Suprapubic skin (tissue), 4 donors: ENCODE measurements at regions not wholly inside any gene's neighbourhood (a gene's known extent, or its start where the extent isn't known, plus 50 kb on each side); places are given as distances from the start of the nearest gene placed in this dataset.

ENCODE experiments used
- DNase-seq, 2 donors: peaks; one replicate each; pipeline ENCODE4 v3.0.0-alpha.2; 2019; ENCODE audit warnings: low spot score in 2 of 2
- H3K27ac ChIP-seq: fragments of 200-600 bp; sonication (generic); one replicate; pipeline ENCODE4 v1.5.1; 2019
- H3K27me3 ChIP-seq: fragments of 200-600 bp; sonication (generic); one replicate; pipeline ENCODE4 v1.5.1; 2019
- H3K36me3 ChIP-seq: fragments of 200-600 bp; sonication (generic); one replicate; pipeline ENCODE4 v1.5.1; 2019
- H3K4me1 ChIP-seq: fragments of 200-600 bp; sonication (generic); one replicate; pipeline ENCODE4 v1.5.1; 2019
- H3K4me3 ChIP-seq: fragments of 200-600 bp; sonication (generic); one replicate; pipeline ENCODE4 v1.5.1; 2019; ENCODE audit warnings: mild to moderate bottlenecking
- H3K9me3 ChIP-seq: fragments of 200-600 bp; sonication (generic); one replicate; pipeline ENCODE4 v1.5.1; 2019
- EP300 ChIP-seq: sonication (generic); formaldehyde crosslinking; IDR thresholded peaks from one replicate; pipeline ENCODE4 v1.6.1; 2017; ENCODE audit warnings: antibody characterized with exemption
- POLR2A ChIP-seq, 2 donors: fragments of 450-650 bp; IDR thresholded peaks; one replicate each; pipeline ENCODE4 v1.6.1; 2017; ENCODE audit warnings: antibody characterized with exemption in 2 of 2, mild to moderate bottlenecking in 2 of 2, moderate library complexity in 2 of 2
- POLR2AphosphoS5 ChIP-seq, 3 donors: sonication (generic); formaldehyde crosslinking; IDR thresholded peaks; one replicate each; pipeline ENCODE4 v1.6.1; 2017; ENCODE audit warnings: antibody characterized with exemption in 3 of 3
- WGBS: methylation state at CpG from one replicate; pipeline ENCODE4 v1.1.5; 2018; 5-methylcytosine and 5-hydroxymethylcytosine counted together
- TF ChIP-seq, protein P1 (sequence below), 2 donors: fragments of 200-600 bp in 1 of 2; fragments of 450-650 bp in 1 of 2; sonication (generic) in 1 of 2; IDR thresholded peaks; one replicate each; pipeline ENCODE4 v1.5.1; 2016 to 2019; ENCODE audit warnings: antibody characterized with exemption in 2 of 2, mild to moderate bottlenecking in 1 of 2, moderate library complexity in 1 of 2

DNA sequence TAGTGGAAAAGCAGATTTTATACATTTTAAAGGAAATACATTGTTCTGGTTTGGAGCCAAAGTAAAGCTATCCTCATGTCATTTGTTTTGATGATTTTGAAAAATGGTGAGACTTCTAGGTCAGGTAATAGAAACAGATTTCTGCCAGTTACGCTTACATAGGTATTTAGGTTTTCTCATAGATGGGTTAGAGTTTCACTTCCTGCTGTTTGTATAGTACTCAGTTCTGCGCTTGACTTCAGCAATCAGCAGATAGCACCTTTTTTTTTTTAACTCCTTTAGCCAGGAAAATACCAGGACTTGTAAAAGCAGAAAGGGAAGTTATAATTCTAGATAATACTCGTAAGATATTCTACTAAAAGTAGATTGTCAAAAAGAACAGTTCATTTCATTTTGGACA lies 209.8 kb upstream of the POM121L12 start:
- DNase-seq, result no peak
- WGBS, result 31% methylated on average over 3 of the region's 3 CpGs
- H3K36me3 ChIP-seq, result no peaks in the 10 kb centered on the region
- no peak overlapping the region for H3K27ac ChIP-seq
- H3K27me3 ChIP-seq, result no peaks in the 10 kb centered on the region
- TF ChIP-seq POLR2AphosphoS5 (IDR thresholded peaks at IDR 0.05) (no peak), EP300 (no peak), POLR2A (IDR thresholded peaks at IDR 0.05) (no peak)
- TF ChIP-seq, protein P1, sequence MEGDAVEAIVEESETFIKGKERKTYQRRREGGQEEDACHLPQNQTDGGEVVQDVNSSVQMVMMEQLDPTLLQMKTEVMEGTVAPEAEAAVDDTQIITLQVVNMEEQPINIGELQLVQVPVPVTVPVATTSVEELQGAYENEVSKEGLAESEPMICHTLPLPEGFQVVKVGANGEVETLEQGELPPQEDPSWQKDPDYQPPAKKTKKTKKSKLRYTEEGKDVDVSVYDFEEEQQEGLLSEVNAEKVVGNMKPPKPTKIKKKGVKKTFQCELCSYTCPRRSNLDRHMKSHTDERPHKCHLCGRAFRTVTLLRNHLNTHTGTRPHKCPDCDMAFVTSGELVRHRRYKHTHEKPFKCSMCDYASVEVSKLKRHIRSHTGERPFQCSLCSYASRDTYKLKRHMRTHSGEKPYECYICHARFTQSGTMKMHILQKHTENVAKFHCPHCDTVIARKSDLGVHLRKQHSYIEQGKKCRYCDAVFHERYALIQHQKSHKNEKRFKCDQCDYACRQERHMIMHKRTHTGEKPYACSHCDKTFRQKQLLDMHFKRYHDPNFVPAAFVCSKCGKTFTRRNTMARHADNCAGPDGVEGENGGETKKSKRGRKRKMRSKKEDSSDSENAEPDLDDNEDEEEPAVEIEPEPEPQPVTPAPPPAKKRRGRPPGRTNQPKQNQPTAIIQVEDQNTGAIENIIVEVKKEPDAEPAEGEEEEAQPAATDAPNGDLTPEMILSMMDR (IDR thresholded peaks at IDR 0.05), result no peak
- no peak overlapping the region for H3K4me3 ChIP-seq
- H3K4me1 ChIP-seq, result no peaks in the 10 kb centered on the region
- H3K9me3 ChIP-seq, result no peaks in the 10 kb centered on the region

DNA sequence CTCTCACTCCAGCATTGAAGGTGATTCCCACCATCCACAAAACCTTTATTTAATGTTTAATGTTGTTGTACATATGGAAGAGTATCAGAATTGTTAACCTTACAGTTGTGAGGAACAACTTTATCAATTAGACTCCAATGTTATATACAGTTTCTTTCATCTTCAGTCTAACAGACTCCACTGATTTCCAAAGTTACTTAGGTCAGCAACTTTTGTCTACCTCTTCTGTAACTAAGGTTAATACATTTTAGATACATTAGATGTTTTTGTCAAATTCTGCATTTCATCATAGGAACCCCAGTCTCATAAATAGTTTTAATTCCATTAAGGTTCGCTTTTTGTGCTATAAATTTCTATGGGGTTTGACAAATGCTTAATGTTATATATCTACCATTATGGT lies 223.9 kb upstream of the POM121L12 start:
- TF ChIP-seq, protein P1 (IDR thresholded peaks at IDR 0.05), result no peak
- TF ChIP-seq POLR2A (IDR thresholded peaks at IDR 0.05), result no peak
- TF ChIP-seq EP300, result no peak
- no peak for TF ChIP-seq POLR2AphosphoS5 (IDR thresholded peaks at IDR 0.05)
- WGBS, result 75% methylated on average over 1 of the region's 1 CpG
- H3K27ac ChIP-seq, result no peak overlapping the region
- H3K4me3 ChIP-seq, result no peak overlapping the region
- H3K9me3 ChIP-seq, result peaks cover 4% of the 10 kb centered on the region
- DNase-seq, result no peak
- H3K36me3 ChIP-seq, result no peaks in the 10 kb centered on the region
- no peaks in the 10 kb centered on the region for H3K4me1 ChIP-seq
- H3K27me3 ChIP-seq, result no peaks in the 10 kb centered on the region

GRCh38 chr7:52799817-52800216 lies 235.6 kb upstream of the POM121L12 start:
- H3K27me3 ChIP-seq, result no peaks in the 10 kb centered on the region
- H3K4me1 ChIP-seq, result no peaks in the 10 kb centered on the region
- H3K27ac ChIP-seq, result no peak overlapping the region
- WGBS, result 93% methylated on average over 9 of the region's 9 CpGs
- TF ChIP-seq POLR2A (IDR thresholded peaks at IDR 0.05) (no peak), EP300 (no peak), POLR2AphosphoS5 (IDR thresholded peaks at IDR 0.05) (no peak)
- TF ChIP-seq, protein P1 (IDR thresholded peaks at IDR 0.05), result no peak
- no peak overlapping the region for H3K4me3 ChIP-seq
- DNase-seq, result no peak
- no peaks in the 10 kb centered on the region for H3K36me3 ChIP-seq
- no peaks in the 10 kb centered on the region for H3K9me3 ChIP-seq

DNA sequence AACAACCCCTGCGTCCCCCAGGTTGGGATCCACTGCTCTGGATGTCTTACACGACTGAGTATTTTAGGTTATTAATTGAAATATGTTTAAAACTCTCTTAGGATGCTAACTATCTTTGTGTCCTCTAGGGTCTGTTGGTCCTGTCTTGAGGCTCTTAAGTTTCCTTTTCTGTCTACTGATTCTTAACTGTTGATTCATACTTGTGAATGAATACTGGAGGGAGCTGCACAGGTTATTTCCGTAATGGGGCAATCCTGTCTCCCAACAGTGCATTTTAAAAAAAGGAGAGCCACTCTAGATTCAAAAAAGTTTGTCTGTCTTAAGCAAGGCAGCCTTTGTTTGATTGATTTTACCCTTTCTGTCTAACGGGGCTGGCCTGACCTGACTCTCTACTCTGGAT lies 237.6 kb upstream of the POM121L12 start:
- H3K36me3 ChIP-seq, result no peaks in the 10 kb centered on the region
- no peak overlapping the region for H3K4me3 ChIP-seq
- no peak overlapping the region for H3K27ac ChIP-seq
- no peaks in the 10 kb centered on the region for H3K4me1 ChIP-seq
- TF ChIP-seq, protein P1 (IDR thresholded peaks at IDR 0.05), result no peak
- TF ChIP-seq POLR2A (IDR thresholded peaks at IDR 0.05), result no peak
- no peak for TF ChIP-seq EP300
- no peak for TF ChIP-seq POLR2AphosphoS5 (IDR thresholded peaks at IDR 0.05)
- WGBS, result 87% methylated on average over 4 of the region's 4 CpGs
- H3K9me3 ChIP-seq, result no peaks in the 10 kb centered on the region
- DNase-seq, result no peak
- H3K27me3 ChIP-seq, result no peaks in the 10 kb centered on the region

DNA sequence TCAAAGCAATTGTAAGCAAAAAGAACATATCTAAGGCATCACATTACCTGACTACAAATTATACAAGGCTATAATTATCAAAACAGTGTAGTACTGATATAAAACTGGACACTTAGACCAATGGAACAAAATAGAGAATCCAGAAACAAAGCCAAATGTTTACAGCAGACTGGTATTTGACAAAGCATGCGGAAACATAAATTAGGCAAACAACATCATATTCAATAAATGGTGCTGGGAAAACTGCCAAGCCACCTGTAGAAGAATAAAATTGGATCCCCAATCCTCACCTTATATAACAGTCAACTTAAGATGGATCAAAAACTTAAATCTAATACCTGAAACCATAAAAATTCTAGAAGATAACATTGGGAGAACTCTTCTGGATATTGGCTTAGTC lies 240.8 kb upstream of the POM121L12 start:
- no peaks in the 10 kb centered on the region for H3K27me3 ChIP-seq
- no peak for TF ChIP-seq POLR2AphosphoS5 (IDR thresholded peaks at IDR 0.05)
- TF ChIP-seq, protein P1 (IDR thresholded peaks at IDR 0.05), result no peak
- no peak for TF ChIP-seq POLR2A (IDR thresholded peaks at IDR 0.05)
- no peak for TF ChIP-seq EP300
- H3K4me1 ChIP-seq, result no peaks in the 10 kb centered on the region
- H3K36me3 ChIP-seq, result no peaks in the 10 kb centered on the region
- H3K9me3 ChIP-seq, result no peaks in the 10 kb centered on the region
- no peak overlapping the region for H3K27ac ChIP-seq
- H3K4me3 ChIP-seq, result no peak overlapping the region
- no peak for DNase-seq
- WGBS, result 65% methylated on average over 1 of the region's 1 CpG
